ENCODE measurements at regions not wholly inside any gene's neighbourhood (a gene's known extent, or its start where the extent isn't known, plus 50 kb on each side); places are given as distances from the start of the nearest gene placed in this dataset.
A peak's percentile ranks its signal among the peaks of the same experiment; 100 is the strongest.

DNA sequence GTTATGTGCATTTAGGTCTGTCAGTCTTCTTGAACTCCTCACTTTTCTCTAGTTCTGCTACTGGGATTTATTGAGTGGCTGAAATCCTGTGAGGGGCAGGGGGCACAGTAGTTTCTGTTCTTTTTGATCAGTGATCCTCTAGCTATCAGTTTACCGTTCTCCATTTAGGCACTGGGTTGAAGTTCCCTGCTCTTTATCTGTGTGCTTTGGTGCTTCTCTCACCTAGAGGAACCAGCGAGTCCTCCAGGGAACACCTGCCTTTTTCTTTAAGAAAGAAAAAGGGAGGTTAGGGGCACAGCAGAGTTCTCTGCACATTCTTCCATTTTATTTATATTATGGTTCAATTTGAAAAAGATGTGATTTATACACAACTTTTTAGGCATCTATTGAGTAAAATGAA is 503.0 kb upstream of the AGA start:
- Histone ChIP-seq H3K4me3 (ENCODE audit: low read length in 3 of 3) (no peak overlapping the region), H3K27ac (ENCODE audit: low read depth in 2 of 2, low read length in 2 of 2) (no peak overlapping the region), H3K9me3 (ENCODE audit: control insufficient read depth in 2 of 3, insufficient read depth in 1 of 3, low read length in 3 of 3) (no peaks in the 10 kb centered on the region), H3K36me3 (ENCODE audit: control insufficient read depth in 2 of 3, insufficient read depth in 3 of 3, low read length in 3 of 3) (no peaks in the 10 kb centered on the region), H3K9ac (ENCODE audit: low read length in 3 of 3) (no peak overlapping the region), H3K27me3 (ENCODE audit: control insufficient read depth, insufficient read depth, low read length) (no peaks in the 10 kb centered on the region), H3K4me1 (ENCODE audit: control insufficient read depth in 2 of 3, insufficient read depth in 2 of 3, low read depth in 1 of 3, low read length in 3 of 3) (no peaks in the 10 kb centered on the region)
- TF ChIP-seq, protein P1, sequence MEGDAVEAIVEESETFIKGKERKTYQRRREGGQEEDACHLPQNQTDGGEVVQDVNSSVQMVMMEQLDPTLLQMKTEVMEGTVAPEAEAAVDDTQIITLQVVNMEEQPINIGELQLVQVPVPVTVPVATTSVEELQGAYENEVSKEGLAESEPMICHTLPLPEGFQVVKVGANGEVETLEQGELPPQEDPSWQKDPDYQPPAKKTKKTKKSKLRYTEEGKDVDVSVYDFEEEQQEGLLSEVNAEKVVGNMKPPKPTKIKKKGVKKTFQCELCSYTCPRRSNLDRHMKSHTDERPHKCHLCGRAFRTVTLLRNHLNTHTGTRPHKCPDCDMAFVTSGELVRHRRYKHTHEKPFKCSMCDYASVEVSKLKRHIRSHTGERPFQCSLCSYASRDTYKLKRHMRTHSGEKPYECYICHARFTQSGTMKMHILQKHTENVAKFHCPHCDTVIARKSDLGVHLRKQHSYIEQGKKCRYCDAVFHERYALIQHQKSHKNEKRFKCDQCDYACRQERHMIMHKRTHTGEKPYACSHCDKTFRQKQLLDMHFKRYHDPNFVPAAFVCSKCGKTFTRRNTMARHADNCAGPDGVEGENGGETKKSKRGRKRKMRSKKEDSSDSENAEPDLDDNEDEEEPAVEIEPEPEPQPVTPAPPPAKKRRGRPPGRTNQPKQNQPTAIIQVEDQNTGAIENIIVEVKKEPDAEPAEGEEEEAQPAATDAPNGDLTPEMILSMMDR (IDR thresholded peaks at IDR 0.05; ENCODE audit: borderline replicate concordance, extremely low read depth, insufficient read depth): no peak
- intact Hi-C loops (cut with DNase I): no loop called here
- no peak for FAIRE-seq
- DNase-seq: peak in 3 of 5 donors; percentile 12 to 25 (median 14)

DNA sequence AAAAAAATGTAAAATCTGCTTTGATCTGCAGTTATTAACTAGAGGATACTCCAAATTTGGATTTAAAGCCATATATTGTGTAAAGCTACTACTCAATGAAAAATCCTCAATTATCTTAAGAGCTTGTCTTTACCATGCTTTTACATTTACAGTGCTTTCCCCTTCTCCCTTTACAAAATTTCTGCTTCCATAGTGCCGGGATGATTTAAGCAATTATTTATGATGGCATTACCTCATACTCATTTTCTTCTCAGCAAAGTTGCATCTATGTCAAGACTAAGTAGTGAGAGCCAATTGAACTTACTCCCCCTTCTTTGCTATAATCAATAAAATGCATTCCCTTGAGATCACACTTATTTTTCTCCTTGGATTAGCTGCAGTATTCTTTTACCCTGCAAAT is 505.4 kb upstream of the AGA start:
- Histone ChIP-seq H3K27ac (ENCODE audit: low read depth in 2 of 2, low read length in 2 of 2) (no peak overlapping the region), H3K27me3 (ENCODE audit: control insufficient read depth, insufficient read depth, low read length) (no peaks in the 10 kb centered on the region), H3K4me3 (ENCODE audit: low read length in 3 of 3) (no peak overlapping the region), H3K9ac (ENCODE audit: low read length in 3 of 3) (no peak overlapping the region), H3K4me1 (ENCODE audit: control insufficient read depth in 2 of 3, insufficient read depth in 2 of 3, low read depth in 1 of 3, low read length in 3 of 3) (no peaks in the 10 kb centered on the region), H3K36me3 (ENCODE audit: control insufficient read depth in 2 of 3, insufficient read depth in 3 of 3, low read length in 3 of 3) (no peaks in the 10 kb centered on the region), H3K9me3 (ENCODE audit: control insufficient read depth in 2 of 3, insufficient read depth in 1 of 3, low read length in 3 of 3) (no peaks in the 10 kb centered on the region)
- FAIRE-seq (no peak), DNase-seq (no peak)
- intact Hi-C loops (cut with DNase I): no loop called here
- TF ChIP-seq, protein P1 (IDR thresholded peaks at IDR 0.05; ENCODE audit: borderline replicate concordance, extremely low read depth, insufficient read depth): no peak

DNA sequence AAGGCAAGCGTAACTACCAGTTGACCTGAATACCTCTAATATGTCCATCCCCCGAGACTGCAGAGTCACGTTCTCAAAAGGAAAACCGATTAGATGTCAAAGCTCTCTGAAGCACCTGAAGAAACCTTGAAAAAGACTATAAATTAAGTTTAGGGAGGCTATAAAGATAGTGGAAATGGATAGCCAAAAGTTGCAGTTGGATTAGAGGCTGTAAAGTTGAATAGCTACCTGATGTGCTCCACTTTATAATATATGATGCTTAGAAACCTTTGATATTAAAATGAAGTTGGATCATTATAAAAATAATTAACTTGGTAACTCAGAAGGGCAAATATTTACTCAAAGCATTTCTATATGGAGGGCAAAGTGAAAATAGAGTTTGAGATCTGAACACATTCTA is 506.6 kb upstream of the AGA start:
- TF ChIP-seq, protein P1 (IDR thresholded peaks at IDR 0.05; ENCODE audit: borderline replicate concordance, extremely low read depth, insufficient read depth): no peak
- no peaks in the 10 kb centered on the region for H3K9me3 ChIP-seq (ENCODE audit: control insufficient read depth in 2 of 3, insufficient read depth in 1 of 3, low read length in 3 of 3)
- no peaks in the 10 kb centered on the region for H3K36me3 ChIP-seq (ENCODE audit: control insufficient read depth in 2 of 3, insufficient read depth in 3 of 3, low read length in 3 of 3)
- intact Hi-C loops (cut with DNase I): no loop called here
- FAIRE-seq (no peak), DNase-seq (no peak)
- H3K4me1 ChIP-seq (ENCODE audit: control insufficient read depth in 2 of 3, insufficient read depth in 2 of 3, low read depth in 1 of 3, low read length in 3 of 3): no peaks in the 10 kb centered on the region
- H3K27ac ChIP-seq (ENCODE audit: low read depth in 2 of 2, low read length in 2 of 2): no peak overlapping the region
- no peaks in the 10 kb centered on the region for H3K27me3 ChIP-seq (ENCODE audit: control insufficient read depth, insufficient read depth, low read length)
- no peak overlapping the region for H3K9ac ChIP-seq (ENCODE audit: low read length in 3 of 3)
- no peak overlapping the region for H3K4me3 ChIP-seq (ENCODE audit: low read length in 3 of 3)

DNA sequence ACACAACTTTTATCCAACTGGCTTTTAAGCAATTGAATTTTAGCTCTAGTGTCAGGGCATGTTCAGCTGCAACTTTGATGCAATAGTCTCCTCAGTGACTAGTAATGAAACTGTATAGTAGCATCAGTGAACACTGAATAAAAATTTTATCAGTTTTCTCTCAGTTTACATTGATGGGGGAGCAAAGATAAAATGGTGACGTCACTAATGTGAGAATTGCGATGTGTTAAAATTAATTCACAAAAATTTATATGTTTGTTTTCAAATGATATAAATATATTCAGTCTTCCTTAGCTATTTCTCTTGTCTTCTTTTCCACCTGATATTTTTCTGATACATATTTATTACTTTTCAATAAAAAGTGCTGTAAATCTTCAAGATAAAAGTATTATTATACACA is 508.8 kb upstream of the AGA start:
- H3K9me3 ChIP-seq (ENCODE audit: control insufficient read depth in 2 of 3, insufficient read depth in 1 of 3, low read length in 3 of 3): no peaks in the 10 kb centered on the region
- no peak overlapping the region for H3K27ac ChIP-seq (ENCODE audit: low read depth in 2 of 2, low read length in 2 of 2)
- no peaks in the 10 kb centered on the region for H3K36me3 ChIP-seq (ENCODE audit: control insufficient read depth in 2 of 3, insufficient read depth in 3 of 3, low read length in 3 of 3)
- no peaks in the 10 kb centered on the region for H3K27me3 ChIP-seq (ENCODE audit: control insufficient read depth, insufficient read depth, low read length)
- FAIRE-seq: no peak
- H3K9ac ChIP-seq (ENCODE audit: low read length in 3 of 3): no peak overlapping the region
- no peaks in the 10 kb centered on the region for H3K4me1 ChIP-seq (ENCODE audit: control insufficient read depth in 2 of 3, insufficient read depth in 2 of 3, low read depth in 1 of 3, low read length in 3 of 3)
- H3K4me3 ChIP-seq (ENCODE audit: low read length in 3 of 3): no peak overlapping the region
- no peak for DNase-seq
- intact Hi-C loops (cut with DNase I): no loop called here
- TF ChIP-seq, protein P1 (IDR thresholded peaks at IDR 0.05; ENCODE audit: borderline replicate concordance, extremely low read depth, insufficient read depth): no peak

Data from kidney (tissue), 13 donors.